GM12873 (cell line): ENCODE measurements at regions not wholly inside any gene's neighbourhood (a gene's known extent, or its start where the extent isn't known, plus 50 kb on each side); places are given as distances from the start of the nearest gene placed in this dataset.

ENCODE experiments used
- CTCF ChIP-seq: IDR thresholded peaks from 2 replicates; pipeline ENCODE4 v1.5.1; 2012; ENCODE audit warnings: low read depth, mild to moderate bottlenecking, moderate library complexity, low read length, control low read depth; ENCODE audit not compliant: insufficient read depth; ENCODE audit errors: missing control alignments

DNA sequence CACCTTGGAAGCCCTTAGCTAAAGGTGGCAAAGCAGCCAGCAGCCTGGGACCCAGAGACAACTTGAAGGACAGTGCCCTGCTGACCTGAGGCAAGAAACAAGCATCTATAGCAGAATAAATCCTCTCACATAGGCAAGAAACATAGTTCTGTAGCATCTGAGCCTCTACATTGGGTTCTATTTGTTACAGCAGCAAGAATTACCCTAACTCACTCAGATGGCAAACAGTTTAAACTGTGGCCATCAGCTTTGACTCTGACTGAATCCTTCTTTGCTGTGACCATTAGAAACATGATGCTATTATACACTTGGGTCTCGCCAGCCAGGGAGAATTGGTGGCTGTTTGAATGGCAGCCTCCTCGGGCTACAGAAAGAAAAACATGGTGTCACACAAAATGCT lies 53.1 kb upstream of the CCL1 start:
- no peak for TF ChIP-seq CTCF

DNA sequence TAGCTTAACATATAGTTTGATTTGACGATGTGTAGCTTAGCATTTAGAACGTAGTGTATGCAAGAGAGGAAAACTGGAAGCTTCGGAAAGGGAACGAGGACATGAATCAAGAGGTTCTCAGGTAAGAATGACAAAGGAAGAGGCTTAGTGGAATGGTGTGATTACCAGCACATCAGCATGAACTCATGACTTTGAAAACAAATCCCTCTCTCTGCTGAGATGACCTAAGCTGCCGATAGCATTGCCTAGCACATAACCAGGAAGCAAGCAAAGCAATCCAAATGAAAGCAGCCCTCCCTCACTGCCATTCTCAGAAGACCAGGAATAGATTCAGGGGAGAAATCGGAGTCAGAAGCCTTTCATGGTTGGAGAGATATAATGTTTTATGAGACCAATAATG lies 51.3 kb upstream of the CCL1 start:
- no peak for TF ChIP-seq CTCF

GRCh38 chr17:34413443-34414119 lies 50.5 kb upstream of the CCL1 start:
- TF ChIP-seq CTCF = no peak

DNA sequence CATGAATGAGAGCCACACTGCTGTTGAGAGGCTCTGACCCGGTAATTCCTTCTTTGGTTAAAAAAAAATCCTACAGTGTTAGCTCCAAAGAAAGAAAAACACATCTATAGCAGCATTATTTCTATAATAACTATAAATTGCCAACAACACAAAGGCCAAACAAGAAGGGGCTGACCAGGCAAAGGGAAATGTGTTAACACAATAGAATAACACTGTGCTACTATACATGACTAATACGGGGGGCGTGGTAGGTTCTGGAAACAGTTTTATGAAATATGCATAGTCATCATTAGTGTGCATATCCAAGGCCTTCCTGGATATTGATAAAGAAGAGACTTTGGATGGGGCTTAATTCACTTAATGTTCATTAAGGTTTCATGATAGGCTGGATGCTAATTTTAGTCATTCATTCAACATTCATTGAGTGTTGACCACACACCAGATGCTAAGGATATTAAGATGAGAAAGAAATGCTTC lies 50.0 kb upstream of the CCL1 start:
- no peak for TF ChIP-seq CTCF
